Brain pericyte (primary cell): ENCODE measurements at regions not wholly inside any gene's neighbourhood (a gene's known extent, or its start where the extent isn't known, plus 50 kb on each side); places are given as distances from the start of the nearest gene placed in this dataset.

Experiments used
- DNase-seq: peaks from one replicate; pipeline ENCODE4 v3.0.0-alpha.2; 2012; ENCODE audit warnings: low read depth, low spot score

GRCh38 chr5:141747152-141748141 lies 65.4 kb upstream of the ARAP3 start:
- no peak for DNase-seq

GRCh38 chr5:141746395-141746794 lies 64.4 kb upstream of the ARAP3 start:
- no peak for DNase-seq

- no peak for DNase-seq
Measured at GRCh38 chr5:141745390-141745789, 63.4 kb upstream of the ARAP3 start.

DNA sequence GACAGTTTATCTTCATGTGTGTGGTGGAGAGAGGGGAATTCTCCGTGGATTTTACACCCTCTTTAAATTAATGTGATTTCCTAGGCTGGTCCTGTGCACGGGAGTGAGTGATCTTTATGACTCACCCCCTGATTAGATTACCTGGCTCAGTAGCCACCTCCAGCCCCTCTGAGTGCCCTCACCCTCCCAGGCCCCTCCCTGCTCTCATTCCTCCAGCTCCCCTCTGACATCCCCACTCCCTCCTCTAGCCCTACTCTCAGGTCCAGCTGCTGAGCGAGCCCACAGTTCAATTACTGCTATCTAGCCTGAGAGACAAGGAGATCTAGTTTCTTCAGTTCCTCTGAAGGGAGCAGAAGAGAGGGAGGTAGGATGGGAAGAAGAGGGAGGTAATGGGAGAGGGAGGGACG lies 61.8 kb upstream of the ARAP3 start:
- DNase-seq, result no peak

DNA sequence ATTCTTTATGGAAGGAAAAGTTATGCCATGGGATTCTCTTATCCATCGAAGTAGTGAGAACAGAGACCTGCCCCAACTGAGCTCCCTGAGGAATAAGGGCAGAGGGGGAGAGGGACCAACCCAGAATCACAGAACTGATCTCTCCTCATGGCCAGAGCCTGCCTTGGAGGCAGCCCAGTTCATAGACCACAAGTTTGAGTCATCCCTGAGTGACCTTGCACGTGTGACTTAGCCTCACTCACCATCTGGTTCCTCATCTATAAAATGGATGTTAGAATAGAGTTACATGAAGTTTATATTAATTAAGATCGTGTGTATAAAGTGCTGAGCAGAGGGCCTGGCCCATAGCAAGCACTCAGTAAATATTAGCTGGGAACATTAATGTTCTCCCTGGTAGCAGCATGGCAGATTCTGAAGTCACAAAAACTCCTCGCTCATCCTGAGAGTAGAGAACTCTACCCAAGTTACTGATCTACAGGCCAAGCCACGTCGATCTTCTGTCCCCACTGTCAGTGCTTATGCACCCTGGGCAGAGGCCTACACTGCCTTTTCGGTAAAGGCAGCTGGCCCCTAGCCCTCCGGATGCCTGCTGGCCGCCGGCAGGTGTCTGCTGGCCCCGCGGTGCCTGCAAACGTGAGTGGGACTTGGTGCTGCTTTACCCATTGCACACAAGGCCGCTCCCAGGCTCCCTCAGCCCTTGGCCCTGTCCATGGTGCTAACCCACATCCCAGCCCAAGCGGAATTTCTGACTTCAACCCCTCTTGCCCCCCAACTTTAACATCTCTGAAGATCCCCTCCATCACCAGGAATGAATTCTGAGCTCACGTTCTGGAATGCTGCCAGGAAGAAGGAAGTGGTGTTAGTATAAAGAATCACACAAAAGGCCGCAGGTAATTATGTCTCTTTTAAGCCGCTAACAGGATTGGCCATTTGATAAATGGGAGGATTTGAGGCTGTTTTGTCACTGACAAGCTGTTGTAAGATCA lies 61.1 kb upstream of the ARAP3 start:
- DNase-seq, result no peak

DNA sequence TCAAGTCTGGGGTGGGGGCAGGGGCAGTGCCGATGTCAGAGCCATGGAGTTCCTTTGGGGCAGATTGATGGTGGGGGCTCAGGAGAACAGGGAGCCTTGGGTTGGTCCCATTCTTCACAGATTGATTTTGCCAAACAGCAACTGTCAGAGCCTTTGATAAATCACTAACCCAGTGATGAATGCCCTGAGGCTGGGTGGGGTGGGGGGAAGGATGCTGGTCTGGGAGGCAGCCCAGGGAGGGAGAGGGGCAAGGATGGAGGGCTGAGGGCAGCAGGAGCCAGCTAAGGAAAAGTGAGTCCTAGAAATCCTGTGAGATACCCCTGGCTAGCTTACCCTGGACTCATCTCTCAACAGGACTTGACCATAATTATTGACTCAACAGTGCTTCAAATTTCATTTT lies 60.1 kb upstream of the ARAP3 start:
- no peak for DNase-seq

- no peak for DNase-seq
Measured at GRCh38 chr5:141740885-141741284, 58.9 kb upstream of the ARAP3 start.

- no peak for DNase-seq
Measured at GRCh38 chr5:141737535-141737934, 55.5 kb upstream of the ARAP3 start.

DNA sequence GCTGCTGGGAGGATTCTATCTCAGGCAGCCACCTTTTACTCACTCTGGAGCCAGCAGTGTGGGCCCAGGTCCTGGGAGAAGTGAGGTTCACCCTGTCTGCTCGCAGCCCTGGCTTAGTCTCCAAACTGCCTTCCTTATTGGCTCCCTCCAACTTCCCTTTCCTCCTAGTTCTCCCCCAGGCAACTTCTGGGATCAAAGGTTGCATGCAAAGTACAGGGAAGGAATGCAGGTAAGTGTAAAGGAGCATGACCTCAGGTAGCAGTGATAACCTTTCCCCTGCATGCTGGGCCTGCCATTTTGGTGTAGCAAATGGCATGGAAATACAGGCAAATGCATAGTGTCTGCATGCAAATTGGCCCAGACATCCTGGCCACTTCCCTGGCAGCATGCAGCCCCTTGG lies 53.8 kb upstream of the ARAP3 start:
- no peak for DNase-seq

- DNase-seq, result peak; percentile 13
Measured at GRCh38 chr5:141734501-141735229, 52.6 kb upstream of the ARAP3 start.

DNA sequence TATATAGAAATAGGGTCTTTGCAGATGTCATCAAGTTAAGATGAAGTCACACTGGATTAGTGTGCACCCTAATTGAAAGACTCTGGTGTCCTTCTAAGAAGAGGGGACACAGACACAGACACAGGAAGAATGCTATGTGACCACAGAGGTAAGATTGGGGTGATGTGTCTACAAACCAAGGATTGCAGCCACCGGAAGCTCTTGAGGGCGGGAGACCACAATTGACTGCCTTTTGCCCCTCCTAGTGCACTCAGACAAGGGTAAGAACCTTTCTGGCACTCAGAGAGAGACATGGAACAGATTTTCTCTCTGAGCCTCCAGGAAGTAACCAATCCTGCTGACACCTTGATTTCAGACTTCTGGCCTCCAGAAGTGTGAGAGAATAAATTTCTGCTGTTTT lies 51.2 kb upstream of the ARAP3 start:
- DNase-seq, result no peak

GRCh38 chr5:141732417-141732816 lies 50.4 kb upstream of the ARAP3 start:
- DNase-seq, result no peak
